Panc1 (cell line): ENCODE measurements at regions not wholly inside any gene's neighbourhood (a gene's known extent, or its start where the extent isn't known, plus 50 kb on each side); places are given as distances from the start of the nearest gene placed in this dataset.

Source experiments
- ATAC-seq: fragments of 200-7000 bp; cut with Tn5 transposase; 2 replicates; pipeline ENCODE4 v1.9.1; 2020; ENCODE audit warnings: mild to moderate bottlenecking, moderate library complexity
- BruUV-seq: library from RNA; stranded (reverse); fragments of 400-500 nt; replicated peaks from 2 replicates; lab custom pipeline; 2021; lab: Mats Ljungman, UMichigan
- CTCF ChIA-PET: fragments of 300-600 bp; sonication (Branson Sonifier 250); formaldehyde crosslinking; loops from one replicate; lab custom pipeline; 2022; ENCODE audit warnings: antibody characterized with exemption; lab: Charles Lee
- POLR2A ChIA-PET: fragments of 300-600 bp; sonication (Branson Sonifier 250); formaldehyde crosslinking; loops from one replicate; lab custom pipeline; 2022; ENCODE audit warnings: antibody characterized with exemption; lab: Charles Lee
- DNase-seq: peaks from one replicate; pipeline ENCODE4 v3.0.0-alpha.2; 2010; ENCODE audit warnings: low read depth, low spot score
- H3K27ac ChIP-seq: 2 replicates; pipeline ENCODE4 v1.5.1; 2011; ENCODE audit warnings: mild to moderate bottlenecking, low read length, inconsistent platforms
- H3K27me3 ChIP-seq: fragments of 200-500 bp; sonication (Bioruptor generic); 2 replicates; pipeline ENCODE4 v1.6.0; 2014; ENCODE audit warnings: low read length, inconsistent platforms; ENCODE audit not compliant: control insufficient read depth, insufficient read depth
- H3K36me3 ChIP-seq: fragments of 200-500 bp; sonication (Bioruptor generic); 2 replicates; pipeline ENCODE4 v1.5.1; 2014; ENCODE audit warnings: inconsistent platforms, mild to moderate bottlenecking, low read length, moderate library complexity; ENCODE audit not compliant: control insufficient read depth, insufficient read depth
- H3K4me1 ChIP-seq: 2 replicates; pipeline ENCODE4 v1.5.1; 2011; ENCODE audit warnings: inconsistent platforms, mild to moderate bottlenecking, low read length, moderate library complexity; ENCODE audit not compliant: control insufficient read depth, insufficient read depth
- H3K4me3 ChIP-seq, 2 experiments: 2 replicates each; pipeline ENCODE4 v1.5.1; 2011 to 2012; ENCODE audit warnings: low read depth in 2 of 2, low read length in 2 of 2, mild to moderate bottlenecking in 2 of 2, inconsistent platforms in 1 of 2, moderate library complexity in 1 of 2
- H3K9me3 ChIP-seq: fragments of 200-500 bp; sonication (Bioruptor generic); 2 replicates; pipeline ENCODE4 v1.5.1; 2014; ENCODE audit warnings: low read depth, mild to moderate bottlenecking, inconsistent platforms, low read length, moderate library complexity; ENCODE audit not compliant: control insufficient read depth, insufficient read depth
- POLR2AphosphoS5 ChIP-seq: IDR thresholded peaks from 2 replicates; pipeline ENCODE4 v1.6.1; 2012; ENCODE audit warnings: mild to moderate bottlenecking, low read depth, low read length, moderate library complexity
- REST ChIP-seq, 2 experiments: IDR thresholded peaks; 2 replicates each; pipeline ENCODE4 v1.6.1; 2011 to 2012; ENCODE audit warnings: low read depth in 2 of 2, control low read depth in 1 of 2, low read length in 1 of 2, mild to moderate bottlenecking in 1 of 2, moderate library complexity in 1 of 2; ENCODE audit not compliant: insufficient read depth in 1 of 2
- SIN3A ChIP-seq: IDR thresholded peaks from 2 replicates; pipeline ENCODE4 v1.6.1; 2012; ENCODE audit warnings: low read depth, mild to moderate bottlenecking, low read length, moderate library complexity, borderline replicate concordance; ENCODE audit not compliant: insufficient read depth
- TCF7L2 ChIP-seq: IDR thresholded peaks from 2 replicates; pipeline ENCODE4 v1.6.1; 2011; ENCODE audit warnings: mild to moderate bottlenecking, low read depth, low read length, inconsistent platforms
- in situ Hi-C: cut with HindIII; loops from 2 replicates; pipeline ENCODE4 v1.10.0; 2016; ENCODE audit warnings: low sequenced_read_pairs, low pct_unique_long_range_greater_than_20kb
- intact Hi-C: fragments of 100-400 bp; cut with micrococcal nuclease; formaldehyde crosslinking; loops from one replicate; pipeline ENCODE4 v1.10.0; 2022; ENCODE audit not compliant: unreplicated experiment
- TF ChIP-seq, protein P1 (sequence below): fragments of 450-650 bp; IDR thresholded peaks from 2 replicates; pipeline ENCODE4 v1.5.1; 2017; ENCODE audit warnings: mild to moderate bottlenecking

- BruUV-seq: no TSS peak
- H3K4me1 ChIP-seq: no peaks in the 10 kb centered on the region
- no peak overlapping the region for H3K27ac ChIP-seq
- peaks cover 2% of the 10 kb centered on the region for H3K27me3 ChIP-seq
- TF ChIP-seq REST (IDR thresholded peaks at IDR 0.05; ENCODE audit: insufficient read depth in 1 of 2, low read depth in 2 of 2, low read length in 1 of 2) (no peak), SIN3A (no peak), POLR2AphosphoS5 (no peak)
- POLR2A ChIA-PET: no interaction called here
- no peak for DNase-seq
- H3K36me3 ChIP-seq: no peaks in the 10 kb centered on the region
- intact Hi-C loops: no loop called here
- H3K4me3 ChIP-seq: no peak overlapping the region
- H3K9me3 ChIP-seq: no peaks in the 10 kb centered on the region
- CTCF ChIA-PET: no interaction called here
- ATAC-seq: no peak
- in situ Hi-C loops: no loop called here
Measured at GRCh38 chr12:107554941-107555340, 130.7 kb upstream of the PWP1 start.

DNA sequence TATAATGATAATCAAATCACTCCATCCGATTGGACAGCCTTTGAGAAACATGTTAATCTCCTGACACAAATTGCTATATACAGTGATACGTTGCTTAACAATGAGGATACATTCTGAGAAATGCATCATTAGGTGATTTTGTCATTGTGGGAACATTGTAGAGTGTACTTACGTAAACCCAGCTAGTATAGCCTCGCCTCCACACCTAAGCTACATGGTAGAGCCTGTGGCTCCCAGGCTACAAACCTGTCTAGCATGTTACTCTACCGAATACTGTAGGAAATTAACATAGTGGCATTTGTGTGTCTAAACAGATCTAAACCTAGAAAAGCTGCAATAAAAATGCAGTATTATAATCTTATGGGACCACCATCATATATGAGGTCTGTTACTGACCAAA is 128.6 kb upstream of the PWP1 start:
- ChIA-PET CTCF (no interaction called here), POLR2A (no interaction called here)
- no peaks in the 10 kb centered on the region for H3K36me3 ChIP-seq
- in situ Hi-C loops (no loop called here), intact Hi-C loops (no loop called here)
- H3K27ac ChIP-seq: no peak overlapping the region
- H3K4me3 ChIP-seq: no peak overlapping the region
- TF ChIP-seq TCF7L2: no peak
- TF ChIP-seq REST (IDR thresholded peaks at IDR 0.05; ENCODE audit: insufficient read depth in 1 of 2, low read depth in 2 of 2, low read length in 1 of 2): no peak
- no peak for TF ChIP-seq POLR2AphosphoS5
- TF ChIP-seq SIN3A: no peak
- TF ChIP-seq, protein P1, sequence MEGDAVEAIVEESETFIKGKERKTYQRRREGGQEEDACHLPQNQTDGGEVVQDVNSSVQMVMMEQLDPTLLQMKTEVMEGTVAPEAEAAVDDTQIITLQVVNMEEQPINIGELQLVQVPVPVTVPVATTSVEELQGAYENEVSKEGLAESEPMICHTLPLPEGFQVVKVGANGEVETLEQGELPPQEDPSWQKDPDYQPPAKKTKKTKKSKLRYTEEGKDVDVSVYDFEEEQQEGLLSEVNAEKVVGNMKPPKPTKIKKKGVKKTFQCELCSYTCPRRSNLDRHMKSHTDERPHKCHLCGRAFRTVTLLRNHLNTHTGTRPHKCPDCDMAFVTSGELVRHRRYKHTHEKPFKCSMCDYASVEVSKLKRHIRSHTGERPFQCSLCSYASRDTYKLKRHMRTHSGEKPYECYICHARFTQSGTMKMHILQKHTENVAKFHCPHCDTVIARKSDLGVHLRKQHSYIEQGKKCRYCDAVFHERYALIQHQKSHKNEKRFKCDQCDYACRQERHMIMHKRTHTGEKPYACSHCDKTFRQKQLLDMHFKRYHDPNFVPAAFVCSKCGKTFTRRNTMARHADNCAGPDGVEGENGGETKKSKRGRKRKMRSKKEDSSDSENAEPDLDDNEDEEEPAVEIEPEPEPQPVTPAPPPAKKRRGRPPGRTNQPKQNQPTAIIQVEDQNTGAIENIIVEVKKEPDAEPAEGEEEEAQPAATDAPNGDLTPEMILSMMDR: no peak
- ATAC-seq: no peak
- no peak for DNase-seq
- H3K9me3 ChIP-seq: no peaks in the 10 kb centered on the region
- peaks cover 3% of the 10 kb centered on the region for H3K27me3 ChIP-seq
- H3K4me1 ChIP-seq: no peaks in the 10 kb centered on the region
- no TSS peak for BruUV-seq
